Activated CD8-positive, alpha-beta T cell treated with anti-CD3 and anti-CD28 coated beads, Interleukin-2, amount 10 ng/mL, durations not matched to agents 7 days and 5 days (primary cell): ENCODE measurements at regions not wholly inside any gene's neighbourhood (a gene's known extent, or its start where the extent isn't known, plus 50 kb on each side); places are given as distances from the start of the nearest gene placed in this dataset.

Experiments
- ATAC-seq: fragments of 150-1000 bp; cut with Tn5 transposase; one replicate; pipeline ENCODE4 v1.10.0; 2021; ENCODE audit warnings: moderate library complexity
- CTCF ChIA-PET: fragments of 350-600 bp; sonication (Branson Sonifier 250); formaldehyde crosslinking; loops from one replicate; lab custom pipeline; 2021; ENCODE audit warnings: antibody characterized with exemption; lab: Charles Lee
- POLR2A ChIA-PET: fragments of 350-600 bp; sonication (Branson Sonifier 250); formaldehyde crosslinking; loops from one replicate; lab custom pipeline; 2021; ENCODE audit warnings: antibody characterized with exemption; lab: Charles Lee
- DNase-seq: peaks from one replicate; pipeline ENCODE4 v3.0.0-alpha.2; 2020
- H3K27ac Mint-ChIP-seq: one replicate; pipeline ENCODE4 v1.8.0; 2021; ENCODE audit warnings: mild to moderate bottlenecking, mixed read lengths
- H3K27me3 Mint-ChIP-seq: one replicate; pipeline ENCODE4 v1.8.0; 2021; ENCODE audit warnings: low read depth, mixed read lengths
- H3K36me3 Mint-ChIP-seq: one replicate; pipeline ENCODE4 v1.8.0; 2021; ENCODE audit warnings: low read depth, mixed read lengths
- H3K4me1 Mint-ChIP-seq: one replicate; pipeline ENCODE4 v1.8.0; 2021; ENCODE audit warnings: low read depth, mixed read lengths
- H3K4me3 Mint-ChIP-seq: one replicate; pipeline ENCODE4 v1.8.0; 2021; ENCODE audit warnings: mild to moderate bottlenecking, mixed read lengths
- H3K9me3 Mint-ChIP-seq: one replicate; pipeline ENCODE4 v1.8.0; 2022; ENCODE audit warnings: mixed read lengths; ENCODE audit not compliant: insufficient read depth

- H3K36me3 Mint-ChIP-seq, result no peaks in the 10 kb centered on the region
- POLR2A ChIA-PET, result no interaction called here
- ATAC-seq (no peak), DNase-seq (no peak)
- H3K4me3 Mint-ChIP-seq, result no peak overlapping the region
- H3K9me3 Mint-ChIP-seq, result no peaks in the 10 kb centered on the region
- no peaks in the 10 kb centered on the region for H3K27me3 Mint-ChIP-seq
- no peak overlapping the region for H3K27ac Mint-ChIP-seq
- CTCF ChIA-PET, result no interaction called here
- no peaks in the 10 kb centered on the region for H3K4me1 Mint-ChIP-seq
Measured at GRCh38 chr4:119858176-119858575, 208.5 kb downstream of the MAD2L1 start.

DNA sequence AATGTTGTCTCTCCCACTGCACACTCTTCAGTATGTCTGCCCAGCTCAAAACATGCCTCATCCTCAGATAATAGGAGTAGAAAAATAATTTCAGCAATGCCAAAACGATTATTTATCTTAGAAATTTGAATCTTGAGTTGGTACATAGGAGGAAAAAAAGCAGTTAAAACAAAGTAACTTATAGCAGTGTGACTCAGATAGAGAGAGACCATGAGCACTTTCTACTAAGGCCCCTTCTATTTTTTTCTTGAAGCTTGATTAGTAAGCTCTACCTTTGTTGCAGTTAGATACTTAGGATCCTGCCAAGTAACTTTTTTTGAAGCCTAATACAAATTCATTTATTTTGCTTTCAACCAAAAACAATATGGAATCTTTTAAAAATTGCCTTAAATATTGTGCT lies 212.3 kb downstream of the MAD2L1 start:
- ATAC-seq (no peak), DNase-seq (no peak)
- ChIA-PET POLR2A (no interaction called here), CTCF (no interaction called here)
- Mint-ChIP-seq H3K27me3 (no peaks in the 10 kb centered on the region), H3K36me3 (no peaks in the 10 kb centered on the region), H3K4me3 (no peak overlapping the region), H3K9me3 (no peaks in the 10 kb centered on the region), H3K27ac (no peak overlapping the region), H3K4me1 (no peaks in the 10 kb centered on the region)

DNA sequence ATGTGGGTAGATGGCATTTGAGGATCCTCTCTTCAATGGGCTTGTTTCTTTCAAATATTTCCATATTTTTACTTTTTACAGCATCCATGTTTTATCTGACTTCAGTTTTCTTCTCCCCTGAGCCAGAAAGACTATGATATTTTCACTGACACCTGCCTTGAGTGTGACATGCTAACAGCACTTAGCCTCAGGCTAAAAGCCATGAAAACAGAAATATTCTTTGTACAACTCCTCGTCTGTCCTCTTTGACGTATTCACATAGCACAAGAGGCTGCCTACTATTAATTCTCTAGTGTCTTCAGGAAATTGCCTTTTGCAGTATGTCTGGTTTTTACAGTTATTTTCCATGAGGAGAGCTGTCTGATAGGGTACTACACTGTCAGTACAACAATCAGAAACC lies 215.0 kb downstream of the MAD2L1 start:
- H3K9me3 Mint-ChIP-seq, result no peaks in the 10 kb centered on the region
- no peaks in the 10 kb centered on the region for H3K27me3 Mint-ChIP-seq
- H3K4me3 Mint-ChIP-seq, result no peak overlapping the region
- no peaks in the 10 kb centered on the region for H3K36me3 Mint-ChIP-seq
- ChIA-PET CTCF (no interaction called here), POLR2A (no interaction called here)
- no peak for DNase-seq
- H3K4me1 Mint-ChIP-seq, result no peaks in the 10 kb centered on the region
- ATAC-seq, result no peak
- H3K27ac Mint-ChIP-seq, result no peak overlapping the region

DNA sequence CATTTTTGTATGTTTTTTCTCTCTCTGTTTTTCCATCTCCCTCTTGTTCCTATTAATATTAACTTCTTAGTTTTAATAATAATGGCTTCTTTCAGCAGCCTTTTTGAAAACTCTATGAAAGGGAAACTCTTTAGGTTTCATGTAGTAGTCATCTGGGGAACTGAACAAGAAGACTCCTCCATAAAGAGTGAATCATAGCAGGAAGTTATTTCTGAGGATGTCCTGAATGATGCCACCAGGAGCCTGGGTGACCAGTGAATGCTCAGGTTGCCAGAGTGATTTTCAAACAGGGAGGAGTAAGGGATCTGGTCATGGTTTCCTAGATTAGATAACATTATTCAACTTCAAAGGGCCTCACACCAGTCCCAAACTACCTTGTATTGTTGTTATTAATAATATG lies 212.8 kb upstream of the PDE5A start:
- Mint-ChIP-seq H3K9me3 (no peaks in the 10 kb centered on the region), H3K36me3 (no peaks in the 10 kb centered on the region), H3K4me3 (no peak overlapping the region), H3K27me3 (no peaks in the 10 kb centered on the region), H3K27ac (no peak overlapping the region), H3K4me1 (no peaks in the 10 kb centered on the region)
- CTCF ChIA-PET, result no interaction called here
- DNase-seq (no peak), ATAC-seq (no peak)
- POLR2A ChIA-PET, result no interaction called here

- Mint-ChIP-seq H3K27me3 (no peaks in the 10 kb centered on the region), H3K4me1 (no peaks in the 10 kb centered on the region), H3K36me3 (no peaks in the 10 kb centered on the region), H3K9me3 (no peaks in the 10 kb centered on the region), H3K4me3 (no peak overlapping the region), H3K27ac (no peak overlapping the region)
- ChIA-PET POLR2A (no interaction called here), CTCF (no interaction called here)
- ATAC-seq (no peak), DNase-seq (no peak)
Measured at GRCh38 chr4:119835613-119835910, 207.0 kb upstream of the PDE5A start.

DNA sequence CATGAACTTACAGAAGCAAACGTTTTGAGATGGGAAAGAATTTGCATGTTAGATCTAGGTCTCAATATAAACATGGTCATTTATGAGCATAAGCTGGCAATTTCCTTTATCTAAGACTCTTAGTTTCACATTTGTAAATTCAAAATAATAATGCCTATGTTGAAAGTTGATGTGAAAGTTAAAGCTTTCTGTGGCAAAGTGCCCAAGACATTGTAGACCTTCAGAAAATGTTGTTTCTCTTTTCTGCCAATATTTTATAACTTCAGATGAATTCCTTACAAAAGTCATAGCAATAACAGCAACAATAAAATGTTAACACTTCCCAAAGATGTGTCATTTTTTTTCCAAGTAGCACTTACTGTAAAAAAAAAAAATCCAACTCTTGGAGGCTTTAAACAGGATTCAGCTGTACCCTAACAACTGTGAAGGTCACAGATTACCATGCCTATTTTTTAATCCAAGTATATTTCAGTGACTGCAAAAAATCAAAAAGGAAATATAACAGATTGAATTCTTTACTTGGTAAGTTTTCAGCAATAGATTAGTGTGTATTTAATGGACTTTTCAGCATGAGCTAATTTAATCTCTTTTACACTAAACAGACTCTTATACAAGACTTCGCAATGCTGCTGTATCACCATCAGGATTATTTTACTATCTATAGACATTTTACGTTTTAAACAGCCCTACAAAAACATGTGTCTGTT lies 206.5 kb upstream of the PDE5A start:
- H3K36me3 Mint-ChIP-seq, result no peaks in the 10 kb centered on the region

GRCh38 chr4:119833611-119834010 lies 205.0 kb upstream of the PDE5A start:
- no peaks in the 10 kb centered on the region for H3K27me3 Mint-ChIP-seq
- POLR2A ChIA-PET, result no interaction called here
- no peaks in the 10 kb centered on the region for H3K36me3 Mint-ChIP-seq
- H3K4me1 Mint-ChIP-seq, result no peaks in the 10 kb centered on the region
- CTCF ChIA-PET, result no interaction called here
- no peak for ATAC-seq
- no peak overlapping the region for H3K27ac Mint-ChIP-seq
- no peak overlapping the region for H3K4me3 Mint-ChIP-seq
- no peaks in the 10 kb centered on the region for H3K9me3 Mint-ChIP-seq
- DNase-seq, result no peak

More for the DNA sequence above, 206.5 kb upstream of the PDE5A start:
- no peak overlapping the region for H3K4me3 Mint-ChIP-seq
- no peaks in the 10 kb centered on the region for H3K9me3 Mint-ChIP-seq
- ChIA-PET CTCF (no interaction called here), POLR2A (no interaction called here)
- DNase-seq, result no peak
- no peaks in the 10 kb centered on the region for H3K27me3 Mint-ChIP-seq
- H3K27ac Mint-ChIP-seq, result no peak overlapping the region
- H3K4me1 Mint-ChIP-seq, result no peaks in the 10 kb centered on the region
- no peak for ATAC-seq

DNA sequence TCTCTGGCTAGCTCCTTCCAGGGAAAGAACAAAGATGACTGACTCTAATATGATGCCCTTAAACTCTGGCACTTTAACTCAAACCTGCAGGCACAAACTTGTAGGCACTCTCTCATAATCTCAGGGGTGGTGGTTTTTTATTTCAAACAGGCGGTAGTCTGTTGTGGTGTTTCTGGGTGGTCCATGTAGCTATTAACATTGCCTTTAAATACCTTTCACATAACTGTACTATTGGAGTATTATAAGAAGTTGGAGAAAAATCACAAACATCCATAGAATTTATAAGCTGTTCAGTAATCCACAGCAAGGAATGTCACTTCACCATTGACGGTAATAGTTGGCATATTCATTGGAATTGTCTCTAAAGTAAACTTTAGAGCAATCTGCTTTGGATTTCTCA lies 204.2 kb upstream of the PDE5A start:
- Mint-ChIP-seq H3K27ac (no peak overlapping the region), H3K36me3 (no peaks in the 10 kb centered on the region), H3K27me3 (no peaks in the 10 kb centered on the region), H3K9me3 (no peaks in the 10 kb centered on the region), H3K4me1 (no peaks in the 10 kb centered on the region), H3K4me3 (no peak overlapping the region)
- DNase-seq (no peak), ATAC-seq (no peak)
- ChIA-PET POLR2A (no interaction called here), CTCF (no interaction called here)

GRCh38 chr4:119829326-119829725 lies 200.7 kb upstream of the PDE5A start:
- H3K4me3 Mint-ChIP-seq, result no peak overlapping the region
- H3K4me1 Mint-ChIP-seq, result no peaks in the 10 kb centered on the region
- ATAC-seq, result no peak
- H3K27me3 Mint-ChIP-seq, result no peaks in the 10 kb centered on the region
- no peaks in the 10 kb centered on the region for H3K9me3 Mint-ChIP-seq
- POLR2A ChIA-PET, result no interaction called here
- no peak for DNase-seq
- H3K27ac Mint-ChIP-seq, result no peak overlapping the region
- CTCF ChIA-PET, result no interaction called here
- H3K36me3 Mint-ChIP-seq, result no peaks in the 10 kb centered on the region

DNA sequence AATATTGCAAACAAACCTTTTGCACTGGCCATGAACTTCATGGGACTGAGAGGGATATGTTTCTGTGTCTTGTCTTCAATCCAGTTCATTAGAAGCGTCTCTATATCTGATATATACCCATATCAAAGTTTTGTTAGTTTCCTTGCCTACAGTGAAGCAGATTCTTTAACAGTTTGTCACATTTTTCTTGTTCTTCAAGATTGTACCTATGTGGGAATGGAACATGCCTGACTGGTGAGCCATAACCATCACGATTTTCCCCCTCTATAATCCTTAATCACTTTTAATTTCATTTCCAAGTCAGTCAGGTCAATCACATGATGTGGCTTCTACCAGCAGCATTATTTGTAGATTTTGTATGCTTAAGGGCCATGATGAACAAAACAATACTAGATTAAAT lies 197.1 kb upstream of the PDE5A start:
- Mint-ChIP-seq H3K9me3 (no peaks in the 10 kb centered on the region), H3K27ac (no peak overlapping the region), H3K27me3 (no peaks in the 10 kb centered on the region), H3K36me3 (no peaks in the 10 kb centered on the region), H3K4me3 (no peak overlapping the region), H3K4me1 (no peaks in the 10 kb centered on the region)
- ChIA-PET POLR2A (no interaction called here), CTCF (no interaction called here)
- no peak for DNase-seq
- no peak for ATAC-seq

- H3K27ac Mint-ChIP-seq, result no peak overlapping the region
- no peak overlapping the region for H3K4me3 Mint-ChIP-seq
- ChIA-PET CTCF (no interaction called here), POLR2A (interaction anchor here (0.7 kb wide), 1 partner anchor 29 kb away, joined by 4 read pairs; no protein-coding TSS in a partner anchor)
- no peaks in the 10 kb centered on the region for H3K36me3 Mint-ChIP-seq
- no peaks in the 10 kb centered on the region for H3K27me3 Mint-ChIP-seq
- no peak for ATAC-seq
- DNase-seq, result no peak
- no peaks in the 10 kb centered on the region for H3K9me3 Mint-ChIP-seq
- H3K4me1 Mint-ChIP-seq, result no peaks in the 10 kb centered on the region
Measured at GRCh38 chr4:119823891-119824290, 195.3 kb upstream of the PDE5A start.

DNA sequence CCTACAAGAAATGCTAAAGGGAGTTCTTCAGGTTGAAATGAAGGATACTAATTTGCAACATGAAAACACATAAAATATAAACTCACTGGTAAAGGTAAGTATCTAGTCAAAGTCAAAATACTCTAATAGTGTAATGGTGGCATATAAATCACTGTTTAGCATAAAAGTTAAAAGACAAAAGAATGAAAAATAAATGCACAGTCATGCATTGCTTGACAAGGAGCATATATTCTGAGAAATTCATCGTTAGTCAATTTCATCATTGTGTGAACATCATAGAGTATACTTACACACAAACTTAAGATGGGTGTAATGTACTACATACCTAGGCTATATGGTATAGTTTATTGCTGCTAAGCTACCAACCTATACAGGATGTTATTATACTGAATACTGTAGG lies 194.4 kb upstream of the PDE5A start:
- no peak for ATAC-seq
- no peak for DNase-seq
- ChIA-PET POLR2A (no interaction called here), CTCF (no interaction called here)
- Mint-ChIP-seq H3K36me3 (no peaks in the 10 kb centered on the region), H3K27ac (no peak overlapping the region), H3K4me3 (no peak overlapping the region), H3K4me1 (no peaks in the 10 kb centered on the region), H3K27me3 (no peaks in the 10 kb centered on the region), H3K9me3 (no peaks in the 10 kb centered on the region)

- ChIA-PET POLR2A (no interaction called here), CTCF (no interaction called here)
- DNase-seq, result no peak
- no peak for ATAC-seq
- Mint-ChIP-seq H3K27me3 (no peaks in the 10 kb centered on the region), H3K36me3 (no peaks in the 10 kb centered on the region), H3K9me3 (no peaks in the 10 kb centered on the region), H3K27ac (no peak overlapping the region), H3K4me1 (no peaks in the 10 kb centered on the region), H3K4me3 (no peak overlapping the region)
Measured at GRCh38 chr4:119816473-119816872, 187.9 kb upstream of the PDE5A start.
